GM12878 (cell line): ENCODE measurements at regions not wholly inside any gene's neighbourhood (a gene's known extent, or its start where the extent isn't known, plus 50 kb on each side); places are given as distances from the start of the nearest gene placed in this dataset.
"Not testable (repeated sequence)": the region's sequence is repeated elsewhere in the genome, so short reads cannot be mapped to it uniquely, and the experiment has no call there.

Experiments used
- ATAC-seq: fragments of 200-7000 bp; cut with Tn5 transposase; 3 replicates; pipeline ENCODE4 v1.9.1; 2020; ENCODE audit warnings: mild to moderate bottlenecking, moderate library complexity
- BruUV-seq: library from RNA; stranded (reverse); fragments of 400-500 nt; replicated peaks from 2 replicates; lab custom pipeline; 2021; lab: Mats Ljungman, UMichigan
- CTCF ChIA-PET: fragments of 300-600 bp; sonication (Branson Sonifier 250); formaldehyde crosslinking; extraction: SDS; loops from one replicate; lab custom pipeline; 2021; ENCODE audit warnings: inconsistent platforms; lab: Yijun Ruan, JAX
- POLR2A ChIA-PET: fragments of 350-600 bp; formaldehyde crosslinking; extraction: SDS; loops from one replicate; lab custom pipeline; 2021; ENCODE audit warnings: inconsistent platforms; lab: Charles Lee
- RAD21 ChIA-PET: fragments of 300-600 bp; sonication (Branson Sonifier 250); formaldehyde crosslinking; loops from one replicate; lab custom pipeline; 2023; ENCODE audit warnings: antibody characterized with exemption; ENCODE audit not compliant: unreplicated experiment; lab: Charles Lee
- SMC1A ChIA-PET: fragments of 300-600 bp; sonication (Branson Sonifier 250); formaldehyde crosslinking; loops from one replicate; lab custom pipeline; 2023; ENCODE audit not compliant: unreplicated experiment, uncharacterized antibody; lab: Charles Lee
- DNase-seq: peaks from one replicate; pipeline ENCODE4 v3.0.0-alpha.2; 2011; ENCODE audit warnings: low read depth, low spot score
- FAIRE-seq: peaks from 3 replicates; lab custom pipeline; 2011; peaks lifted over from hg19 to GRCh38; lab: Jason Lieb, UNC
- H2AFZ ChIP-seq: 2 replicates; pipeline ENCODE4 v1.6.0; 2011; ENCODE audit warnings: low read depth, low read length, control low read depth; ENCODE audit not compliant: control insufficient read depth
- H3K27ac ChIP-seq: 2 replicates; pipeline ENCODE4 v1.5.1; 2011; ENCODE audit warnings: control low read depth; ENCODE audit not compliant: control insufficient read depth, insufficient read depth
- H3K27me3 ChIP-seq, 2 experiments: replicated peaks in 1 of 2; 2 replicates each; pipeline versions ENCODE4 v1.6.0 to v1.6.1; 2011; ENCODE audit warnings: low read length in 1 of 2; ENCODE audit not compliant: control insufficient read depth in 2 of 2, insufficient read depth in 2 of 2
- H3K36me3 ChIP-seq, 2 experiments: 2 replicates each; pipeline ENCODE4 v1.5.1; 2011; ENCODE audit warnings: low read length in 1 of 2; ENCODE audit not compliant: control insufficient read depth in 2 of 2, insufficient read depth in 2 of 2
- H3K4me1 ChIP-seq: 2 replicates; pipeline ENCODE4 v1.6.1; 2011; ENCODE audit warnings: mild to moderate bottlenecking, low read length, moderate library complexity, mixed read lengths; ENCODE audit not compliant: control insufficient read depth, insufficient read depth
- H3K4me2 ChIP-seq: 2 replicates; pipeline ENCODE4 v1.6.0; 2011; ENCODE audit warnings: control low read depth; ENCODE audit not compliant: control insufficient read depth, insufficient read depth
- H3K4me3 ChIP-seq: fragments of 200-600 bp; sonication (generic); 2 replicates; pipeline ENCODE4 v1.5.1; 2016
- H3K79me2 ChIP-seq: 2 replicates; pipeline ENCODE4 v1.6.0; 2011; ENCODE audit warnings: low read length; ENCODE audit not compliant: control insufficient read depth, insufficient read depth
- H3K9ac ChIP-seq: 2 replicates; pipeline ENCODE4 v1.8.0; 2011; ENCODE audit warnings: low read length, control low read depth, mixed read lengths; ENCODE audit not compliant: control insufficient read depth, insufficient read depth
- H3K9me3 ChIP-seq: replicated peaks from 3 replicates; pipeline ENCODE4 v1.5.1; 2011; ENCODE audit warnings: mild to moderate bottlenecking, low read length; ENCODE audit not compliant: control insufficient read depth, insufficient read depth
- H4K20me1 ChIP-seq: 2 replicates; pipeline ENCODE4 v1.6.0; 2011; ENCODE audit not compliant: control insufficient read depth, insufficient read depth
- whole genome bisulfite sequencing: methylation state at CpG from one replicate; pipeline ENCODE4 v1.1.6; 2016; ENCODE audit warnings: low lambda C conversion rate; ENCODE audit not compliant: insufficient replicate concordance, insufficient coverage; ENCODE audit errors: missing lambda C conversion rate; 5-methylcytosine and 5-hydroxymethylcytosine counted together
- in situ Hi-C: fragments of 300-500 bp; cut with MboI; formaldehyde crosslinking; loops from 9 replicates; pipeline ENCODE4 v1.14.3; 2018; ENCODE audit warnings: mixed read lengths
- intact Hi-C: fragments of 100-400 bp; cut with micrococcal nuclease; formaldehyde crosslinking; loops from one replicate; pipeline ENCODE4 v1.14.2; 2022; ENCODE audit not compliant: unreplicated experiment

DNA sequence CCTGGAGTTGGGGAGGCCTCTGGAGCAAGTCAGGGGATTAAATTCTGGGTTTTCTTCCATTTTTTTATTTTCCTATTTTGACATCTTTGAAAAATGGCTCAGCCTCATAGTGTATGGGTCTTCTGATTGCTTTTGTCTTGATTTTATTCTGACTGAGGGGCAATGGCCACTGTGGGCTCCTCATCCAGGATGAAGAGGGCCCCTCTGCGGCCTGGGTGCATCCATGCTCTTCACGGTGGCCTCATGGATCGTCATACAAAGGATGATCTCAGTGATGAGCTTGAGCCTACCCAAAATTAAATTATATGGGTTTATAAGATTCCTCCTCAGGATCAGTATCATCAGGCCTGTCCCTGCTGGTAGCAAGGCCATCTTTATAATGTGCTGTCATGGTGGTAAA is 103.7 kb downstream of the POTEB2 start:
- H3K27ac ChIP-seq, H3K79me2 ChIP-seq, CTCF ChIA-PET, in situ Hi-C loops, H3K9me3 ChIP-seq, H3K4me2 ChIP-seq, SMC1A ChIA-PET, H3K36me3 ChIP-seq, H3K4me1 ChIP-seq, H3K4me3 ChIP-seq, FAIRE-seq, H2AFZ ChIP-seq, POLR2A ChIA-PET, H4K20me1 ChIP-seq, H3K27me3 ChIP-seq, BruUV-seq, H3K9ac ChIP-seq, intact Hi-C loops, RAD21 ChIA-PET, ATAC-seq, DNase-seq: not testable (repeated sequence)
- WGBS: 46% methylated on average over 3 of the region's 3 CpGs

- H2AFZ ChIP-seq, BruUV-seq, H3K4me1 ChIP-seq, H3K9ac ChIP-seq, H3K4me3 ChIP-seq, in situ Hi-C loops, H3K9me3 ChIP-seq, ATAC-seq, H3K27ac ChIP-seq, DNase-seq, H3K27me3 ChIP-seq, POLR2A ChIA-PET, SMC1A ChIA-PET, RAD21 ChIA-PET, FAIRE-seq, intact Hi-C loops, H3K4me2 ChIP-seq, CTCF ChIA-PET, H3K79me2 ChIP-seq, H3K36me3 ChIP-seq, H4K20me1 ChIP-seq: not testable (repeated sequence)
- WGBS: no CpG with 5 or more reads among the region's 10 CpGs
Measured at GRCh38 chr15:20756440-20756839, 109.7 kb downstream of the POTEB2 start.

DNA sequence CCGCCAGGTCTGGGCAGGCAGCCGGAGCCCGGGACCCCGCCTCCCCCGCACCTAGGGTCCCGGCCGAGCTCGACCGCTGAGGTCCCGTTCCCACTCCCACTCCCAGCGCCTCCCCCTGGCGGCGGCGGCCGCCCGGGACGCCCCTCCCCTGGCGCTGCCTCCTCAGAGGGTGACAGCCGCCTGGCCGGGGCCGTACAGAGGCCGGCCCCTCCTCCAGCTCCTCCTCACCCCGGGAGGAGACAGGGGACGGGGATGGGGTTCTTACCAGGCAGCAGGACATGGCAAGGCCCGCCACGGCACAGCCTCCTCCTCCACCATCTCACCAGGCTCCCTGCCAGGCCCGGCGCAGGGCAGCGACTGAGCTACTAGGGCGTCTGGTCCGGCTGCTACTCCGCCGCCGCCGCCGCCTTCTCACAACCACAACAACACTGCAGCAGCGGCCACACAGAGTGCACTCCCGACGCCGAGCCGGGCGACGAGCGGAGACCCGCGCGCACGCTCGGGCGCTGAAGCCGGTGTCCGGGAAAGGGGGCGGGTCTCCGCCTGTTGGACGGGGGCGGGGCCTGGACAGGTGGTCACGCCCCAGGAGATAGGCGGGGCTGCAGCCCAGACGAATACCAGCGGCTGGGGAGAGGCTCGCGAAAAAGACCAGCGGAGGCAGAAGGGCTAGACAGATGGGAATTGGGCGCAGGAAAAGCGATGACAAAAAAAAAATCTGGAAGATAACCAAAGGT is 110.3 kb downstream of the POTEB2 start:
- in situ Hi-C loops, intact Hi-C loops, H2AFZ ChIP-seq, POLR2A ChIA-PET, H3K27ac ChIP-seq, FAIRE-seq, RAD21 ChIA-PET, H3K4me1 ChIP-seq, DNase-seq, H3K9ac ChIP-seq, H3K4me3 ChIP-seq, H3K9me3 ChIP-seq, CTCF ChIA-PET, H4K20me1 ChIP-seq, H3K4me2 ChIP-seq, H3K79me2 ChIP-seq, H3K36me3 ChIP-seq, BruUV-seq, H3K27me3 ChIP-seq, SMC1A ChIA-PET: not testable (repeated sequence)
- WGBS: no CpG with 5 or more reads among the region's 65 CpGs
- peak; percentile 69 for ATAC-seq

GRCh38 chr15:20733493-20733892 is 132.6 kb downstream of the POTEB2 start:
- H3K4me3 ChIP-seq, H3K9me3 ChIP-seq, H4K20me1 ChIP-seq, POLR2A ChIA-PET, SMC1A ChIA-PET, in situ Hi-C loops, H3K27me3 ChIP-seq, H2AFZ ChIP-seq, FAIRE-seq, CTCF ChIA-PET, BruUV-seq, DNase-seq, H3K4me1 ChIP-seq, RAD21 ChIA-PET, H3K27ac ChIP-seq, H3K9ac ChIP-seq, intact Hi-C loops, ATAC-seq, H3K36me3 ChIP-seq, H3K79me2 ChIP-seq, H3K4me2 ChIP-seq: not testable (repeated sequence)
- WGBS: 5% methylated on average over 1 of the region's 1 CpG
